Natural killer cell (primary cell): ENCODE measurements at regions not wholly inside any gene's neighbourhood (a gene's known extent, or its start where the extent isn't known, plus 50 kb on each side); places are given as distances from the start of the nearest gene placed in this dataset.

ENCODE experiments used
- ATAC-seq, 3 donors: fragments of 150-1000 bp in 2 of 3; fragments of 200-7000 bp in 1 of 3; cut with Tn5 transposase; 1 replicate in 1 of 3; 2 replicates in 2 of 3; pipeline ENCODE4 v1.10.0; 2021; ENCODE audit warnings: mild to moderate bottlenecking in 2 of 3, moderate library complexity in 2 of 3
- DNase-seq, 2 donors: peaks; one replicate each; pipeline versions ENCODE4 v3.0.0 to v3.0.0-alpha.2; 2013 to 2021; ENCODE audit warnings: mixed read lengths in 1 of 2
- H3K27ac ChIP-seq: one replicate; pipeline ENCODE4 v1.5.1; 2013; ENCODE audit warnings: mild to moderate bottlenecking, low read length
- H3K27me3 ChIP-seq: one replicate; pipeline ENCODE4 v1.6.1; 2013; ENCODE audit warnings: low read length; ENCODE audit not compliant: control insufficient read depth, insufficient read depth
- H3K36me3 ChIP-seq: one replicate; pipeline ENCODE4 v1.6.1; 2013; ENCODE audit warnings: low read length; ENCODE audit not compliant: control insufficient read depth, insufficient read depth
- H3K4me1 ChIP-seq: one replicate; pipeline ENCODE4 v1.6.1; 2013; ENCODE audit warnings: low read length; ENCODE audit not compliant: control insufficient read depth, insufficient read depth
- H3K4me3 ChIP-seq: one replicate; pipeline ENCODE4 v1.5.1; 2013; ENCODE audit warnings: low read length
- H3K9me3 ChIP-seq: one replicate; pipeline ENCODE4 v1.6.1; 2013; ENCODE audit warnings: low read length; ENCODE audit not compliant: control insufficient read depth, insufficient read depth
- H3K27ac Mint-ChIP-seq, 2 donors: one replicate each; pipeline ENCODE4 v1.8.0; 2022; ENCODE audit warnings: mild to moderate bottlenecking in 2 of 2, mixed read lengths in 2 of 2, moderate library complexity in 1 of 2
- H3K27me3 Mint-ChIP-seq, 2 donors: one replicate each; pipeline ENCODE4 v1.8.0; 2022; ENCODE audit warnings: low read depth in 2 of 2, mixed read lengths in 2 of 2
- H3K36me3 Mint-ChIP-seq: one replicate; pipeline ENCODE4 v1.8.0; 2022; ENCODE audit warnings: mixed read lengths
- H3K4me1 Mint-ChIP-seq, 2 donors: one replicate each; pipeline ENCODE4 v1.8.0; 2022; ENCODE audit warnings: mixed read lengths in 2 of 2
- H3K4me3 Mint-ChIP-seq: one replicate; pipeline ENCODE4 v1.8.0; 2022; ENCODE audit warnings: mild to moderate bottlenecking, moderate library complexity, mixed read lengths
- H3K9me3 Mint-ChIP-seq, 2 donors: one replicate each; pipeline ENCODE4 v1.8.0; 2022; ENCODE audit warnings: mixed read lengths in 2 of 2
- CTCF ChIP-seq: fragments of 200-600 bp; IDR thresholded peaks from one replicate; pipeline ENCODE4 v1.8.0; 2022; ENCODE audit warnings: antibody characterized with exemption
- WGBS: methylation state at CpG from one replicate; pipeline ENCODE4 v1.1.7; 2013; ENCODE audit warnings: missing lambda C conversion rate; ENCODE audit not compliant: insufficient coverage; 5-methylcytosine and 5-hydroxymethylcytosine counted together
- intact Hi-C: fragments of 100-400 bp; cut with micrococcal nuclease; formaldehyde crosslinking; loops from one replicate; pipeline ENCODE4 v1.14.2; 2022

GRCh38 chr2:175539122-175539521 is 357.6 kb upstream of the ATP5MC3 start:
- Mint-ChIP-seq H3K4me3 (no peak overlapping the region), H3K4me1 (no peaks in the 10 kb centered on the region), H3K27ac (no peak overlapping the region), H3K9me3 (no peaks in the 10 kb centered on the region), H3K27me3 (peaks cover 6 to 21% of the 10 kb centered on the region in 2 donors), H3K36me3 (peaks cover 14% of the 10 kb centered on the region)
- DNase-seq (no peak), ATAC-seq (no peak)
- no peak overlapping the region for H3K4me3 ChIP-seq
- no peaks in the 10 kb centered on the region for H3K9me3 ChIP-seq
- no peaks in the 10 kb centered on the region for H3K4me1 ChIP-seq
- intact Hi-C loops: no loop called here
- peaks cover 2% of the 10 kb centered on the region for H3K27me3 ChIP-seq
- WGBS: 94% methylated on average over 4 of the region's 4 CpGs
- no peak for TF ChIP-seq CTCF
- no peaks in the 10 kb centered on the region for H3K36me3 ChIP-seq
- no peak overlapping the region for H3K27ac ChIP-seq

GRCh38 chr2:175536059-175536458 is 354.5 kb upstream of the ATP5MC3 start:
- H3K4me1 Mint-ChIP-seq: no peaks in the 10 kb centered on the region
- WGBS: 63% methylated on average over 1 of the region's 1 CpG
- peaks cover 6% of the 10 kb centered on the region for H3K36me3 Mint-ChIP-seq
- no peaks in the 10 kb centered on the region for H3K27me3 ChIP-seq
- ATAC-seq (no peak), DNase-seq (no peak)
- peaks cover 2 to 4% of the 10 kb centered on the region in 2 donors for H3K9me3 Mint-ChIP-seq
- H3K9me3 ChIP-seq: no peaks in the 10 kb centered on the region
- H3K27me3 Mint-ChIP-seq: peaks cover 15 to 34% of the 10 kb centered on the region in 2 donors
- no peak overlapping the region for H3K27ac ChIP-seq
- no peaks in the 10 kb centered on the region for H3K4me1 ChIP-seq
- intact Hi-C loops: no loop called here
- H3K27ac Mint-ChIP-seq: no peak overlapping the region
- no peak overlapping the region for H3K4me3 ChIP-seq
- TF ChIP-seq CTCF: no peak
- no peaks in the 10 kb centered on the region for H3K36me3 ChIP-seq
- H3K4me3 Mint-ChIP-seq: no peak overlapping the region

- ATAC-seq (no peak), DNase-seq (no peak)
- Histone ChIP-seq H3K4me3 (no peak overlapping the region), H3K4me1 (no peaks in the 10 kb centered on the region), H3K27ac (no peak overlapping the region), H3K27me3 (no peaks in the 10 kb centered on the region), H3K36me3 (no peaks in the 10 kb centered on the region), H3K9me3 (no peaks in the 10 kb centered on the region)
- Mint-ChIP-seq H3K36me3 (peaks cover 6% of the 10 kb centered on the region), H3K27me3 (peaks cover 15 to 35% of the 10 kb centered on the region in 2 donors), H3K4me1 (no peaks in the 10 kb centered on the region), H3K9me3 (peaks cover 2 to 4% of the 10 kb centered on the region in 2 donors), H3K4me3 (no peak overlapping the region), H3K27ac (no peak overlapping the region)
- WGBS: 71% methylated on average over 4 of the region's 4 CpGs
- intact Hi-C loops: no loop called here
- no peak for TF ChIP-seq CTCF
These were observed 354.1 kb upstream of the ATP5MC3 start for GRCh38 chr2:175535631-175536030.

- Histone ChIP-seq H3K4me1 (no peaks in the 10 kb centered on the region), H3K36me3 (no peaks in the 10 kb centered on the region), H3K27me3 (peaks cover 5% of the 10 kb centered on the region), H3K27ac (no peak overlapping the region), H3K4me3 (no peak overlapping the region), H3K9me3 (no peaks in the 10 kb centered on the region)
- no CpG with 5 or more reads among the region's 1 CpG for whole genome bisulfite sequencing
- DNase-seq: no peak
- no peaks in the 10 kb centered on the region for H3K9me3 Mint-ChIP-seq
- ATAC-seq: no peak
- no peak overlapping the region for H3K4me3 Mint-ChIP-seq
- H3K27me3 Mint-ChIP-seq: peaks cover 0 to 8% of the 10 kb centered on the region in 2 donors
- H3K27ac Mint-ChIP-seq: no peak overlapping the region
- no peaks in the 10 kb centered on the region for H3K4me1 Mint-ChIP-seq
- intact Hi-C loops: no loop called here
- no peak for TF ChIP-seq CTCF
- no peaks in the 10 kb centered on the region for H3K36me3 Mint-ChIP-seq
These were observed 344.5 kb upstream of the ATP5MC3 start for GRCh38 chr2:175525975-175526374.
